A549 (cell line): ENCODE measurements at regions not wholly inside any gene's neighbourhood (a gene's known extent, or its start where the extent isn't known, plus 50 kb on each side); places are given as distances from the start of the nearest gene placed in this dataset.

Experiments
- CTCF ChIP-seq: fragments of >200 bp; sonication (Bioruptor Twin); formaldehyde crosslinking; IDR thresholded peaks from 3 replicates; pipeline ENCODE4 v1.5.1; 2016
- EP300 ChIP-seq, 2 experiments: fragments of >200 bp; sonication (Bioruptor Twin); formaldehyde crosslinking; IDR thresholded peaks; 2 replicates in 1 of 2; 3 replicates in 1 of 2; pipeline ENCODE4 v1.6.1; 2016 to 2017
- HDAC2 ChIP-seq: fragments of 200-600 bp; sonication (generic); IDR thresholded peaks from 2 replicates; pipeline ENCODE4 v1.6.1; 2016
- NFE2L2 ChIP-seq: fragments of 150-350 bp; conservative IDR thresholded peaks from 2 replicates; pipeline ENCODE4 v1.6.1; 2014; ENCODE audit warnings: low read length
- POLR2A ChIP-seq: IDR thresholded peaks from 2 replicates; pipeline ENCODE4 v1.6.1; 2012; ENCODE audit warnings: mild to moderate bottlenecking, low read length

DNA sequence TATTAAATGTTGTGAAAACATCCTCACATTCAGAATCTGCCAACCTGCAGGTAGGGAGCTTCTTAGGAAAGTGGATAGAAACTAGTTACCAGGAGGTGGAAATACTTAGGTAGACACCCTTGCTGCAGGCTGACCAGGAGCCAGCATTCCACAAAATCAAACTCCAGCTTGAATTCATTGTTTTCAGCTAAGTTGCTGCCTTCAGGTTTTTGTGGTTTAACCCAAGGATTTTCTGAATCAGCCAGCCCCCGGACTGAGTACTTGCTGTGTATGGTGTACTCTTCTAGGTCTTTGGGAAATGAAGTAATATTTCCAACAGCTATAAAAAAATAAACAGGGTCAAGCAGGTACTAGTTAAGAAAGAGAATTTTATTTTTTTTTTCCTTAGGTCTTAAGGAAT lies 192.1 kb upstream of the CHST9 start:
- TF ChIP-seq EP300 (IDR thresholded peaks at IDR 0.05): no peak
- TF ChIP-seq HDAC2: no peak
- no peak for TF ChIP-seq CTCF
- TF ChIP-seq POLR2A: no peak
- no peak for TF ChIP-seq NFE2L2
